Smooth muscle cell (in vitro differentiated cells): ENCODE measurements at regions not wholly inside any gene's neighbourhood (a gene's known extent, or its start where the extent isn't known, plus 50 kb on each side); places are given as distances from the start of the nearest gene placed in this dataset.
"Not testable (repeated sequence)": the region's sequence is repeated elsewhere in the genome, so short reads cannot be mapped to it uniquely, and the experiment has no call there.

ENCODE experiments used
- DNase-seq: peaks from one replicate; lab custom pipeline; 2025; ENCODE audit not compliant: unreplicated experiment; lab: John Stamatoyannopoulos, UW
- H2AFZ ChIP-seq: fragments of 200-600 bp; sonication (generic); 2 replicates; pipeline ENCODE4 v1.6.0; 2016; ENCODE audit warnings: antibody characterized with exemption, low read depth, mild to moderate bottlenecking
- H3F3A ChIP-seq: fragments of 200-600 bp; sonication (generic); 2 replicates; pipeline ENCODE4 v1.6.0; 2017; ENCODE audit warnings: antibody characterized with exemption, low read depth
- H3K27ac ChIP-seq: fragments of 200-600 bp; sonication (generic); 2 replicates; pipeline ENCODE4 v1.5.1; 2016; ENCODE audit warnings: low read depth, mild to moderate bottlenecking
- H3K27me3 ChIP-seq: fragments of 200-600 bp; sonication (generic); 2 replicates; pipeline ENCODE4 v1.6.1; 2016; ENCODE audit warnings: low read depth, mild to moderate bottlenecking
- H3K36me3 ChIP-seq: fragments of 200-600 bp; sonication (generic); 2 replicates; pipeline ENCODE4 v1.5.1; 2016; ENCODE audit warnings: low read depth
- H3K4me1 ChIP-seq: fragments of 200-600 bp; sonication (generic); 2 replicates; pipeline ENCODE4 v1.5.1; 2016; ENCODE audit warnings: low read depth
- H3K4me2 ChIP-seq: fragments of 200-600 bp; sonication (generic); 2 replicates; pipeline ENCODE4 v1.6.0; 2016; ENCODE audit warnings: mild to moderate bottlenecking
- H3K4me3 ChIP-seq: fragments of 200-600 bp; sonication (generic); 2 replicates; pipeline ENCODE4 v1.5.1; 2016; ENCODE audit warnings: mild to moderate bottlenecking
- H3K79me2 ChIP-seq: fragments of 200-600 bp; sonication (generic); 2 replicates; pipeline ENCODE4 v1.6.0; 2016; ENCODE audit warnings: low read depth, mild to moderate bottlenecking
- H3K9ac ChIP-seq: fragments of 200-600 bp; sonication (generic); 2 replicates; pipeline ENCODE4 v1.6.0; 2016; ENCODE audit warnings: low read depth
- H3K9me3 ChIP-seq: fragments of 200-600 bp; sonication (generic); replicated peaks from 2 replicates; pipeline ENCODE4 v1.5.1; 2016; ENCODE audit warnings: low read depth
- H4K20me1 ChIP-seq: fragments of 200-600 bp; sonication (generic); 2 replicates; pipeline ENCODE4 v1.6.0; 2016; ENCODE audit warnings: low read depth
- WGBS: methylation state at CpG from one replicate; pipeline ENCODE4 v1.1.7; 2016; ENCODE audit warnings: low lambda C conversion rate; 5-methylcytosine and 5-hydroxymethylcytosine counted together
- TF ChIP-seq, protein P1 (sequence below): fragments of 200-600 bp; sonication (generic); IDR thresholded peaks from 2 replicates; pipeline ENCODE4 v1.5.1; 2017; ENCODE audit warnings: borderline replicate concordance, mild to moderate bottlenecking, antibody characterized with exemption; ENCODE audit not compliant: insufficient read depth, poor library complexity, severe bottlenecking

- no peaks in the 10 kb centered on the region for H3K79me2 ChIP-seq
- H3K27ac ChIP-seq: no peak overlapping the region
- H3K36me3 ChIP-seq: no peaks in the 10 kb centered on the region
- DNase-seq: no peak
- H4K20me1 ChIP-seq: no peaks in the 10 kb centered on the region
- H3F3A ChIP-seq: no peaks in the 10 kb centered on the region
- H3K9me3 ChIP-seq: no peaks in the 10 kb centered on the region
- no peak overlapping the region for H3K4me2 ChIP-seq
- no peaks in the 10 kb centered on the region for H3K4me1 ChIP-seq
- no peaks in the 10 kb centered on the region for H3K27me3 ChIP-seq
- H2AFZ ChIP-seq: no peak overlapping the region
- 92% methylated on average over 7 of the region's 7 CpGs for WGBS
- TF ChIP-seq, protein P1, sequence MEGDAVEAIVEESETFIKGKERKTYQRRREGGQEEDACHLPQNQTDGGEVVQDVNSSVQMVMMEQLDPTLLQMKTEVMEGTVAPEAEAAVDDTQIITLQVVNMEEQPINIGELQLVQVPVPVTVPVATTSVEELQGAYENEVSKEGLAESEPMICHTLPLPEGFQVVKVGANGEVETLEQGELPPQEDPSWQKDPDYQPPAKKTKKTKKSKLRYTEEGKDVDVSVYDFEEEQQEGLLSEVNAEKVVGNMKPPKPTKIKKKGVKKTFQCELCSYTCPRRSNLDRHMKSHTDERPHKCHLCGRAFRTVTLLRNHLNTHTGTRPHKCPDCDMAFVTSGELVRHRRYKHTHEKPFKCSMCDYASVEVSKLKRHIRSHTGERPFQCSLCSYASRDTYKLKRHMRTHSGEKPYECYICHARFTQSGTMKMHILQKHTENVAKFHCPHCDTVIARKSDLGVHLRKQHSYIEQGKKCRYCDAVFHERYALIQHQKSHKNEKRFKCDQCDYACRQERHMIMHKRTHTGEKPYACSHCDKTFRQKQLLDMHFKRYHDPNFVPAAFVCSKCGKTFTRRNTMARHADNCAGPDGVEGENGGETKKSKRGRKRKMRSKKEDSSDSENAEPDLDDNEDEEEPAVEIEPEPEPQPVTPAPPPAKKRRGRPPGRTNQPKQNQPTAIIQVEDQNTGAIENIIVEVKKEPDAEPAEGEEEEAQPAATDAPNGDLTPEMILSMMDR: no peak
- H3K4me3 ChIP-seq: no peak overlapping the region
- no peak overlapping the region for H3K9ac ChIP-seq
These were observed 148.3 kb downstream of the DLL1 start for GRCh38 chr6:170142559-170142958.

DNA sequence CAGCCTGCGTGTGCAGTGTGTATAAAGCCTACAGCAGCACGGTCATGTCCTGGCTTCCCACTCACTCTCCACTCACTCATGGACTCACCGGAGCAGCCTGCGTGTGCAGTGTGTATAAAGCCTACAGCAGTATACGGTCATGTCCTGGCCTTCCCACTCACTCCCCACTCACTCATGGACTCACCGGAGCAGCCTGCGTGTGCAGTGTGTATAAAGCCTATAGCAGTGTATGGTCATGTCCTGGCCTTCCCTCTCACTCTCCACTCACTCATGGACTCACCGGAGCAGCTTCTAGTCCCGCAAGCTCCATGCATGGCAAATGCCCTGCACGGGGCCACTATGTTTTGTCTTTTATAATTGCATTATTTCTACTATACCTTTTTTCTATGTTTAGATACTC lies 149.8 kb downstream of the DLL1 start:
- H3K9me3 ChIP-seq, DNase-seq, H3F3A ChIP-seq, H3K79me2 ChIP-seq, H3K36me3 ChIP-seq, H2AFZ ChIP-seq, H3K27ac ChIP-seq, H3K4me1 ChIP-seq, H3K27me3 ChIP-seq, H3K4me2 ChIP-seq, H4K20me1 ChIP-seq, H3K4me3 ChIP-seq, H3K9ac ChIP-seq: not testable (repeated sequence)
- WGBS: 87% methylated on average over 10 of the region's 10 CpGs

- no peaks in the 10 kb centered on the region for H4K20me1 ChIP-seq
- TF ChIP-seq, protein P1: no peak
- no peak overlapping the region for H2AFZ ChIP-seq
- no peaks in the 10 kb centered on the region for H3K79me2 ChIP-seq
- no peak overlapping the region for H3K4me2 ChIP-seq
- no peaks in the 10 kb centered on the region for H3K9me3 ChIP-seq
- no peak for DNase-seq
- no peaks in the 10 kb centered on the region for H3F3A ChIP-seq
- H3K27ac ChIP-seq: no peak overlapping the region
- no peak overlapping the region for H3K4me3 ChIP-seq
- WGBS: 86% methylated on average over 13 of the region's 13 CpGs
- H3K27me3 ChIP-seq: no peaks in the 10 kb centered on the region
- H3K36me3 ChIP-seq: no peaks in the 10 kb centered on the region
- H3K9ac ChIP-seq: no peak overlapping the region
- no peaks in the 10 kb centered on the region for H3K4me1 ChIP-seq
These were observed 150.7 kb downstream of the DLL1 start for GRCh38 chr6:170140129-170140528.

- H3K27me3 ChIP-seq: no peaks in the 10 kb centered on the region
- no peaks in the 10 kb centered on the region for H3K9me3 ChIP-seq
- H4K20me1 ChIP-seq: no peaks in the 10 kb centered on the region
- no peaks in the 10 kb centered on the region for H3K4me1 ChIP-seq
- H3K36me3 ChIP-seq: no peaks in the 10 kb centered on the region
- H3K79me2 ChIP-seq: no peaks in the 10 kb centered on the region
- TF ChIP-seq, protein P1: no peak
- no peak overlapping the region for H3K4me2 ChIP-seq
- DNase-seq: no peak
- no peak overlapping the region for H3K4me3 ChIP-seq
- H3F3A ChIP-seq: no peaks in the 10 kb centered on the region
- no peak overlapping the region for H3K27ac ChIP-seq
- H3K9ac ChIP-seq: no peak overlapping the region
- 98% methylated on average over 21 of the region's 22 CpGs for WGBS
- H2AFZ ChIP-seq: no peak overlapping the region
These were observed 151.3 kb downstream of the DLL1 start for GRCh38 chr6:170139531-170139930.

- not testable (repeated sequence) for H3K27me3 ChIP-seq, H3K9ac ChIP-seq, H3K4me1 ChIP-seq, H3K9me3 ChIP-seq, H2AFZ ChIP-seq, H3K79me2 ChIP-seq, H3K4me2 ChIP-seq, H4K20me1 ChIP-seq, H3K36me3 ChIP-seq, H3F3A ChIP-seq, H3K27ac ChIP-seq, DNase-seq, H3K4me3 ChIP-seq
- 94% methylated on average over 21 of the region's 24 CpGs for WGBS
These were observed 151.8 kb downstream of the DLL1 start for GRCh38 chr6:170139046-170139445.
